Hepatocyte (in vitro differentiated cells): ENCODE measurements at regions not wholly inside any gene's neighbourhood (a gene's known extent, or its start where the extent isn't known, plus 50 kb on each side); places are given as distances from the start of the nearest gene placed in this dataset.
A peak's percentile ranks its signal among the peaks of the same experiment; 100 is the strongest.
"Not testable (repeated sequence)": the region's sequence is repeated elsewhere in the genome, so short reads cannot be mapped to it uniquely, and the experiment has no call there.

Experiments used
- DNase-seq: peaks from one replicate; pipeline ENCODE4 v3.0.0-alpha.2; 2016; ENCODE audit warnings: low spot score
- H2AFZ ChIP-seq: fragments of 200-600 bp; sonication (generic); 2 replicates; pipeline ENCODE4 v1.6.0; 2016; ENCODE audit warnings: antibody characterized with exemption, mild to moderate bottlenecking
- H3K27ac ChIP-seq: fragments of 200-600 bp; sonication (generic); 2 replicates; pipeline ENCODE4 v1.5.1; 2016; ENCODE audit warnings: mild to moderate bottlenecking
- H3K27me3 ChIP-seq: fragments of 200-600 bp; sonication (generic); 2 replicates; pipeline ENCODE4 v1.6.1; 2016
- H3K36me3 ChIP-seq: fragments of 200-600 bp; sonication (generic); replicated peaks from 2 replicates; pipeline ENCODE4 v1.5.1; 2016; ENCODE audit warnings: low read depth; ENCODE audit not compliant: insufficient read depth
- H3K4me1 ChIP-seq: fragments of 200-600 bp; sonication (generic); 2 replicates; pipeline ENCODE4 v1.5.1; 2016; ENCODE audit warnings: mild to moderate bottlenecking, moderate library complexity; ENCODE audit not compliant: insufficient read depth
- H3K4me2 ChIP-seq: fragments of 200-600 bp; sonication (generic); 2 replicates; pipeline ENCODE4 v1.6.0; 2016
- H3K4me3 ChIP-seq: fragments of 200-600 bp; sonication (generic); 2 replicates; pipeline ENCODE4 v1.5.1; 2016; ENCODE audit warnings: mild to moderate bottlenecking
- H3K79me2 ChIP-seq: fragments of 200-600 bp; sonication (generic); 2 replicates; pipeline ENCODE4 v1.6.0; 2017; ENCODE audit warnings: mild to moderate bottlenecking
- H3K9me2 ChIP-seq: fragments of 200-600 bp; sonication (generic); replicated peaks from 2 replicates; pipeline ENCODE4 v1.6.0; 2017; ENCODE audit warnings: mild to moderate bottlenecking; ENCODE audit not compliant: insufficient read depth
- H3K9me3 ChIP-seq: fragments of 200-600 bp; sonication (generic); 2 replicates; pipeline ENCODE4 v1.5.1; 2016; ENCODE audit warnings: low read depth, mild to moderate bottlenecking
- H4K20me1 ChIP-seq: fragments of 200-600 bp; sonication (generic); 2 replicates; pipeline ENCODE4 v1.6.0; 2016; ENCODE audit warnings: mild to moderate bottlenecking; ENCODE audit not compliant: insufficient read depth, poor library complexity, severe bottlenecking
- CTCF ChIP-seq: fragments of 200-600 bp; sonication (generic); IDR thresholded peaks from 2 replicates; pipeline ENCODE4 v1.5.1; 2016; ENCODE audit warnings: antibody characterized with exemption, mild to moderate bottlenecking; ENCODE audit not compliant: poor library complexity
- EZH2 ChIP-seq: fragments of 200-600 bp; sonication (generic); IDR thresholded peaks from 2 replicates; pipeline ENCODE4 v1.6.1; 2016; ENCODE audit warnings: antibody characterized with exemption, mild to moderate bottlenecking, borderline replicate concordance
- EZH2phosphoT487 ChIP-seq: fragments of 200-600 bp; sonication (generic); IDR thresholded peaks from one replicate; pipeline ENCODE4 v1.6.1; 2018; ENCODE audit warnings: antibody characterized with exemption, mild to moderate bottlenecking, low read depth, moderate library complexity; ENCODE audit not compliant: unreplicated experiment, severe bottlenecking
- WGBS: methylation state at CpG from one replicate; pipeline ENCODE4 v1.1.6; 2016; ENCODE audit warnings: low lambda C conversion rate; ENCODE audit errors: missing lambda C conversion rate; 5-methylcytosine and 5-hydroxymethylcytosine counted together

- Histone ChIP-seq H3K9me2 (no peaks in the 10 kb centered on the region), H4K20me1 (no peaks in the 10 kb centered on the region), H3K27ac (peak overlapping the region; percentile 97), H3K9me3 (no peaks in the 10 kb centered on the region), H3K27me3 (no peaks in the 10 kb centered on the region), H2AFZ (no peak overlapping the region), H3K36me3 (no peaks in the 10 kb centered on the region), H3K4me3 (no peak overlapping the region), H3K4me1 (peaks cover 6% of the 10 kb centered on the region), H3K79me2 (no peaks in the 10 kb centered on the region), H3K4me2 (peak overlapping the region; percentile 11)
- no peak for DNase-seq
- 41% methylated on average over 6 of the region's 6 CpGs for WGBS
- TF ChIP-seq EZH2phosphoT487 = no peak
- no peak for TF ChIP-seq EZH2
Measured at GRCh38 chr20:22524393-22525015, 59.9 kb downstream of the FOXA2 start.

GRCh38 chr20:22523499-22524392, 60.6 kb downstream of the FOXA2 start:
- no peak overlapping the region for H3K4me3 ChIP-seq
- peak overlapping the region; percentile 60 for H3K4me2 ChIP-seq
- DNase-seq = peak; percentile 75
- no peaks in the 10 kb centered on the region for H3K27me3 ChIP-seq
- TF ChIP-seq EZH2phosphoT487 = no peak
- TF ChIP-seq CTCF = no peak
- TF ChIP-seq EZH2 = no peak
- 59% methylated on average over 15 of the region's 15 CpGs for WGBS
- no peaks in the 10 kb centered on the region for H3K9me2 ChIP-seq
- no peak overlapping the region for H2AFZ ChIP-seq
- peaks cover 6% of the 10 kb centered on the region for H3K4me1 ChIP-seq
- H3K36me3 ChIP-seq = no peaks in the 10 kb centered on the region
- no peaks in the 10 kb centered on the region for H3K9me3 ChIP-seq
- H3K27ac ChIP-seq = peak overlapping the region; percentile 97
- no peaks in the 10 kb centered on the region for H4K20me1 ChIP-seq
- no peaks in the 10 kb centered on the region for H3K79me2 ChIP-seq

- Histone ChIP-seq H3K27me3 (no peaks in the 10 kb centered on the region), H3K36me3 (no peaks in the 10 kb centered on the region), H3K9me3 (no peaks in the 10 kb centered on the region), H3K4me2 (peak overlapping the region; percentile 60), H2AFZ (no peak overlapping the region), H3K4me1 (peaks cover 6% of the 10 kb centered on the region), H3K4me3 (no peak overlapping the region), H3K9me2 (no peaks in the 10 kb centered on the region), H3K27ac (peak overlapping the region; percentile 97), H3K79me2 (no peaks in the 10 kb centered on the region), H4K20me1 (no peaks in the 10 kb centered on the region)
- WGBS = 93% methylated on average over 7 of the region's 7 CpGs
- DNase-seq = no peak
- no peak for TF ChIP-seq EZH2phosphoT487
- no peak for TF ChIP-seq EZH2
- no peak for TF ChIP-seq CTCF
Measured at GRCh38 chr20:22523128-22523498, 61.3 kb downstream of the FOXA2 start.

GRCh38 chr20:22522701-22523100, 61.7 kb downstream of the FOXA2 start:
- no peak overlapping the region for H3K4me3 ChIP-seq
- H3K79me2 ChIP-seq = no peaks in the 10 kb centered on the region
- H3K27me3 ChIP-seq = no peaks in the 10 kb centered on the region
- no peaks in the 10 kb centered on the region for H3K9me3 ChIP-seq
- no peak for DNase-seq
- no peak overlapping the region for H3K4me2 ChIP-seq
- TF ChIP-seq EZH2 = no peak
- no peak for TF ChIP-seq CTCF
- no peak for TF ChIP-seq EZH2phosphoT487
- H3K4me1 ChIP-seq = peaks cover 6% of the 10 kb centered on the region
- no peaks in the 10 kb centered on the region for H3K9me2 ChIP-seq
- no peaks in the 10 kb centered on the region for H4K20me1 ChIP-seq
- H3K27ac ChIP-seq = peak overlapping the region; percentile 97
- H3K36me3 ChIP-seq = no peaks in the 10 kb centered on the region
- WGBS = 88% methylated on average over 3 of the region's 3 CpGs
- no peak overlapping the region for H2AFZ ChIP-seq

- WGBS = 96% methylated on average over 12 of the region's 12 CpGs
- not testable (repeated sequence) for H3K36me3 ChIP-seq, DNase-seq, H3K4me2 ChIP-seq, H2AFZ ChIP-seq, H3K27ac ChIP-seq, H3K4me1 ChIP-seq, H4K20me1 ChIP-seq, H3K27me3 ChIP-seq, H3K79me2 ChIP-seq, H3K9me2 ChIP-seq, H3K9me3 ChIP-seq, H3K4me3 ChIP-seq
Measured at GRCh38 chr20:22521940-22522339, 62.4 kb downstream of the FOXA2 start.
